ENCODE measurements at regions not wholly inside any gene's neighbourhood (a gene's known extent, or its start where the extent isn't known, plus 50 kb on each side); places are given as distances from the start of the nearest gene placed in this dataset.

GRCh38 chr1:60963167-60963940 lies 119.0 kb upstream of the NFIA start:
- H3K27me3 ChIP-seq: no peaks in the 10 kb centered on the region
- TF ChIP-seq CTCF (IDR thresholded peaks at IDR 0.05): no peak
- no peak overlapping the region for H3K27ac ChIP-seq
- H3K4me1 ChIP-seq (ENCODE audit: control insufficient read depth in 1 of 2, insufficient read depth in 1 of 2, low read depth in 1 of 2, low read length in 1 of 2): no peaks in the 10 kb centered on the region
- H3K9me3 ChIP-seq: no peaks in the 10 kb centered on the region
- H3K36me3 ChIP-seq: no peaks in the 10 kb centered on the region
- no peak overlapping the region for H3K4me3 ChIP-seq (ENCODE audit: low read depth in 1 of 2, low read length in 1 of 2)

- Histone ChIP-seq H3K4me3 (ENCODE audit: low read depth in 1 of 2, low read length in 1 of 2) (no peak overlapping the region), H3K27ac (no peak overlapping the region), H3K27me3 (no peaks in the 10 kb centered on the region), H3K36me3 (no peaks in the 10 kb centered on the region), H3K9me3 (no peaks in the 10 kb centered on the region), H3K4me1 (ENCODE audit: control insufficient read depth in 1 of 2, insufficient read depth in 1 of 2, low read depth in 1 of 2, low read length in 1 of 2) (no peaks in the 10 kb centered on the region)
- no peak for TF ChIP-seq CTCF (IDR thresholded peaks at IDR 0.05)
Observed at GRCh38 chr1:60960891-60961461, 121.4 kb upstream of the NFIA start.

- H3K4me3 ChIP-seq (ENCODE audit: low read depth in 1 of 2, low read length in 1 of 2): no peak overlapping the region
- no peaks in the 10 kb centered on the region for H3K4me1 ChIP-seq (ENCODE audit: control insufficient read depth in 1 of 2, insufficient read depth in 1 of 2, low read depth in 1 of 2, low read length in 1 of 2)
- no peak overlapping the region for H3K27ac ChIP-seq
- H3K36me3 ChIP-seq: no peaks in the 10 kb centered on the region
- H3K9me3 ChIP-seq: no peaks in the 10 kb centered on the region
- no peaks in the 10 kb centered on the region for H3K27me3 ChIP-seq
- TF ChIP-seq CTCF (IDR thresholded peaks at IDR 0.05): no peak
Observed at GRCh38 chr1:60959701-60960100, 122.7 kb upstream of the NFIA start.

GRCh38 chr1:60958001-60958400 lies 124.4 kb upstream of the NFIA start:
- H3K4me3 ChIP-seq (ENCODE audit: low read depth in 1 of 2, low read length in 1 of 2): no peak overlapping the region
- TF ChIP-seq CTCF (IDR thresholded peaks at IDR 0.05): no peak
- no peaks in the 10 kb centered on the region for H3K27me3 ChIP-seq
- no peaks in the 10 kb centered on the region for H3K9me3 ChIP-seq
- H3K27ac ChIP-seq: no peak overlapping the region
- H3K4me1 ChIP-seq (ENCODE audit: control insufficient read depth in 1 of 2, insufficient read depth in 1 of 2, low read depth in 1 of 2, low read length in 1 of 2): no peaks in the 10 kb centered on the region
- H3K36me3 ChIP-seq: no peaks in the 10 kb centered on the region

GRCh38 chr1:60956520-60956919 lies 125.8 kb upstream of the NFIA start:
- Histone ChIP-seq H3K4me3 (ENCODE audit: low read depth in 1 of 2, low read length in 1 of 2) (no peak overlapping the region), H3K4me1 (ENCODE audit: control insufficient read depth in 1 of 2, insufficient read depth in 1 of 2, low read depth in 1 of 2, low read length in 1 of 2) (no peaks in the 10 kb centered on the region), H3K27ac (no peak overlapping the region), H3K36me3 (no peaks in the 10 kb centered on the region), H3K27me3 (no peaks in the 10 kb centered on the region), H3K9me3 (no peaks in the 10 kb centered on the region)
- no peak for TF ChIP-seq CTCF (IDR thresholded peaks at IDR 0.05)
